AG08396 (cell line): ENCODE measurements at regions not wholly inside any gene's neighbourhood (a gene's known extent, or its start where the extent isn't known, plus 50 kb on each side); places are given as distances from the start of the nearest gene placed in this dataset.
A peak's percentile ranks its signal among the peaks of the same experiment; 100 is the strongest.
"Not testable (repeated sequence)": the region's sequence is repeated elsewhere in the genome, so short reads cannot be mapped to it uniquely, and the experiment has no call there.

ENCODE experiments used
- DNase-seq: peaks from one replicate; pipeline ENCODE4 v3.0.0; 2012; ENCODE audit warnings: low spot score, mixed read lengths

DNA sequence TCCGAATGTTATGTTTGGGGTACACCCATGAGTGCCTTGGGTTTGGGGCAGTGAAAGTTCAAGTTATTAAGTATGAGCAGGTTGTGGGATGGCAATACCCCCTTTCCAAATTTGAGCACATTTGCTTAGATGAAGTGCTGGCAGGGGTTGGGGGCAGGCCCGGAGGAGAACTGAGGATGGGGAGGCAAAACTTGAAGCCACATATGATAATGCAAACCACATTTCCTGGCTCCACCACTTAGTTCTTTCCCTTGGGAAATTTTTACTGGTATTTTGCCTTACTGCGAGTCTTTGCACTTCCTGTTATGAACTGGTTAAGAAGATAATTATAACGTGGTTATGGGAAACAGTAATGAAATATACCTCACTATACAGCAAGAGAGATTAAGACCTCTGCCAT is 336.0 kb upstream of the ONECUT1 start:
- no peak for DNase-seq

DNA sequence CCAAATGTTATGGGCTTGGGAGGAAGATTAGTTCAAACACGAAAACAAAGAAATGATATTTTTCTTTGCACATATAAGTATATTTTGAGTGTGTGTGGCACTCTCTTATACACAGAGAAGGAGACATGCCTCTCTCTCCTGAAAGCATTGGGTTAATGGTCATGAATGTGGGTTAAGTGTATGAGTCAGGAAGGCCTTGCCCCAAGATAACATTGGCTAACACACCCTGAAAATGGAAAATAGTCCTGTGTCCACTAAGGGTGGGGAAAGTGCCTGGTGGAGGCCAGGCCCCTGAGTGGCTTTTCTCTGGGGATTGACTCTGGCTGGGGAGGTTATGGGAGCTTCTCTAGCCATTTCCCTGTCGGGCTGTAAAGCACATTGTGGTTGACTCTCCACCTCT is 332.7 kb upstream of the ONECUT1 start:
- no peak for DNase-seq

DNA sequence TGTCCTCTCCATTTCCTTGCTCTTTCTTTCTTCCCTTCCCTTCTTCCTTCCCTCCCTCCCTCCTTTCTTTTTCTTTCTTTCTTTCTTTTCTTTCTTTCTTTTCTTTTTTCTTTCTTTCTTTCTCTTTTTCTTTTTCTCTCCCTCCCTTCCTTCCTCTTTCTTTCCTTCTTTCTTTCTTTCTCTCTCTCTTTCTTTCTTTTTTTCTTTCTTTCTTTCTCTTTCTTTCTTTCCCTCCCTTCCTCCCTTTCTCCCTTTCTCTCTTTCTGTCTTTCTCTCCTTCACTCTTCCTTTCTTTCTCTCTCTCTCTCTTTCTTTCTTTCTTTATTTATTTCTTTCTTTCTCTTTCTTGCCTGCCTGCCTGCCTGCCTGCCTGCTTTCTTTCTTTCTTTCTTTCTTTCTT is 326.8 kb upstream of the ONECUT1 start:
- not testable (repeated sequence) for DNase-seq

DNA sequence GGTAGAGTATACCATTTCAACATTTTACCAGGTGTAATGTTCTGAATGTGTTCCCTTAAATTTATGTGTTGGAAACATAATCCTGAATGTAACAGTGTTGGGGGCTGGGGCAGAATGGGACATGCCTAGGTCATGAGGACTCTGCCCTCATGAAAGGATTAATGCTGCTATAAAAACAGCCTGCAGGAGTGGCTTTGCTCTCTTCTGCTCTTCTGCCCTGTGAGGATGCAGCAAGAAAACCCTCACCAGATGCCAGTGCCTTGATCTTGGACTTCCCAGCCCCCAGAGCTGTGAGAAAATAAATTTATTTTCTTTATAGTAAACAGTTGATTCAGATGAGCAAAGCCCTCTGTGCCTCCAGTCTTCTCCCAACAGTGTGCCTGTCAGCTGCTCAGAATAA is 326.0 kb upstream of the ONECUT1 start:
- no peak for DNase-seq

DNA sequence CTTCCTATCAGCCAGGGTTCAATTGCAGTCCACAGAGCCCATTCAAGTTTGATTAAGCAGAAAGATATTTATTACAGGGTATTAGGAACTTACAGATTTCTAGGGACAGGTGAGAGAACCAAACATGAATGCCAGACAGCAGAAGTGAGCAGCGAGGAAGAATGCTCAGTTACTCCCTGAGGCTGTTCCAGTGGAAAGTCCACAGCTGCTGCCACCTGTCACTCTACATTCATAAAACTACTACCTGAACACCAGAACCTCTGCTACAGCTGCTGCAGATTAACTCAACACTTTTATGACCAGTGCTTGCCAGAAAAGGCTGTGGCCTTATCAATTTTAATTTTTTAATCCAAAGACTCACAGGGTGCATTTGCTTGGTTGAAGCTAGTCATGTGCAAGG is 325.4 kb upstream of the ONECUT1 start:
- DNase-seq, result no peak

DNA sequence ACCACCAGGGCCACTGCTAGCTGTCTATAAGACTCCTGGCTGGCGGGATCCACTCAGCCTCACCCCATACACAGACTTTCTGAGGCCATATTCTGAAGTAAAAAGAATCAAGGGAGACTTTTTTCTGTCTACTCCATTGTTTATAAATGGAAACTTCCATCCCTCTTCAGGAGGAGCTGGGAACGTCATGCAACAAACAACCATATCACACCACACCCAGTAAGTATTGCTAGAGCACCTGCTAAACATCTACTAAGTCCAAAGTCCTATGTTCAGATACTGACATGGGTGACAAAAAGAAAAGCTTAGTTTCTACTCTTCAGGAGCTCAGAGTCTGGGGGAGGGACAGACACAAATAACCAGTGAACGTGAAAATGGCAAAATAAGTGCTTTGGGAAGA is 324.8 kb upstream of the ONECUT1 start:
- no peak for DNase-seq

DNA sequence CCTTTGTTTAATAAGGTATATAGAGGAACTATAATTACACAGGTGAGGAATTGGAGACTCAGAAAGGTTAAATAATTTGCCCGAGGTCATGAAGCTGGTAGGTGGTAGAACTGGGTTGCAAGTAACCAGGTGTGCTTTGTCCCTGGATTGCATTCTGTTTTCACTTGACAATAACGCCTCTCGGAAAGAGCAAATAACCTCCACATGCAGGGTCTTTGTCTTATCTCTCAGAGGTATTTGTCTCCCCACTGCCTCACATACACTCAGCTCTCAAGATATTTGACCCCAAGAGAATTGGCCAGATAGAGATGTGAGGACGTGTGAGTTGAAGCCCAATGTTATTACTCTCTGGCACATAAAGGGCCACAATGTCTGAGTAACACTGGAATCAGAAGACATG is 320.9 kb upstream of the ONECUT1 start:
- DNase-seq, result no peak

DNA sequence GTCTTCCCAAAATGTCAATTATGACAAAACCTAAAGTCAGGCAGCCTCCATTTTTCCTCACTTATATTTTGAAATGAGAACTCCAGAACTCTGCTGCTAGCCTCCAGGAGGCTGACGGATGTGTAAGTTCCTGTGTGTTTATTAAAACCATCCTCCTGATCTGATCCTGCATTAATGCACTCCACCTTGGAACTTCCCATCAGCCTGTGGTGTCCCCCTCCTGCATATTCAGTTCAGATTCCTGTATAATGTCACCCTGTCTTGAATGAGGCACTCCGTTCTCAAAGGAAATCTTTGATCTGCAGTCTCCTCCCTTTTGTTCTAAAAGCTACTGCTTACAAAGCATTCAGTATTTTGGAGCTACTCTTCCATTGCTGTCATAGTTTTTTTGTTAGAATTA is 318.2 kb upstream of the ONECUT1 start:
- no peak for DNase-seq

DNA sequence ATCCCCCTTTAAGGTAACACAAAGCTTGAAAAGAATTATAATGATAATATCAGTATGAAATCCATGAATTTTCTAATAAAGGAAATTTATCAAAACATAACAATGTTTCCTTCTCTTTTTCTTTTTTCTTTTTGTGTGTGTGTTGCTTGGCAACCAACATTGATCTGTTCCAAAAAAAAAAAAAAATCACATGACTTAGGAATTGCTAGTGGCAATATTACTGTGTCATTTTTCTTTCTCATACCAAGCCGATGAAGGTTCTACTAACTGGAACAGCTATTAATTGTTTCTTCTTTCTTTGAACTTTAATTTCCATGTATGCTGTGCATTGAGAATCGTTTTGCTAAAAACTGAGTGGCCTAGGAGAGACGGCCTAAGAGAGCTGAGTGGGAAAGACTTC is 317.7 kb upstream of the ONECUT1 start:
- DNase-seq, result no peak

DNA sequence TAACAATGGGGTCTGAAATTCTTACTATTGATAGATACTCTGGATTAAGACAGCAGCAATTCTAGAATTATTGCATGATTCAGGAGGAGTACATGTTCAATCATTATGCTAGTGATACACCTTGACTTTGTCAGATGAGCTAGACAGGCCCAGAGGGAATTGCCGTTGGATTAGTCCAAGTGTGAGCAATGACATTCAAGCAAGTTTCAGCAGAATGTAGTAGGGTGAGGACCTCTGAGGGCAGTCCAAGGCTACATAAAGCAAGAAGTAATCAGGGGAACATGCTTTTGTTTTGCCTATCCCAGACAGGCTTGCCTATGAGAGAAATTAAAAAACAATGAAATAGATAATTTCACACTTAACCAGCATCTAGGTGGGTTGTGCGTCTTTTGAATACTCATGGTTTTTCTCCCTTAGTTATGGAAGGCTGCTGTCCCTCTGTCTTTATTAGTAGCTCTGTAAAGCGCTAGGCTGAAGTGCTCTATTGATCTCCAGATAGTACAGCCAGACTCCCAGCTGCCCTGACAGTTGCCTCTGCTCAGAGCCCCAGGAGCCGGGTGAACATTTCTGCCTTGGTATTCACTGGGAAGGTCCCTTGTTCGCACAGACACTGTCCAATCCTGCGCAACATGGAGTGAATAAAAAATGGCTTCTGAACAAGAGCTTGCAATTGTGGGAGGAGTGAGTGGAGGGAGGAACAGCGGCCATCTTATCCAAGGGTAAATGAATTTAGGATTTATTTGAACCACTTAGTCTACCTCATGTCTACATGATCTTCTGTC is 316.6 kb upstream of the ONECUT1 start:
- no peak for DNase-seq

DNA sequence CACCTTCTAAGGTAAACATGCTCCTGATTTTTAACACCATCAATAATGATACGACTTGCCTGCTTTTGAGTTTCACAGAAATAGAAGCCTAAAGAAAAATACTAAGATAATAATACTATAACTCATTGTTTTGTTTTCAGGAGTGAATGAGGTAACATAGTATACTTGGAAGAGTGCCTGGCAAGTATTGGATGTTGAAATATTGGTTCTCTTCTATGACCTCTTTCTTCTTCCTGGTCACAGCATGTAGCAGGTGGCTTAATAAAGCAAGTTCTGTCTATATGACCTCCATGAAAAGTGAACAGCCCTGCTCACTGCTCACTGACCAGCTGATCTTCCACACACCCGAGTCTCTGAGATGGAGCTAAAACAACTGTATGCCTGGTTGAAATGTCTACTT is 312.3 kb upstream of the ONECUT1 start:
- no peak for DNase-seq

DNA sequence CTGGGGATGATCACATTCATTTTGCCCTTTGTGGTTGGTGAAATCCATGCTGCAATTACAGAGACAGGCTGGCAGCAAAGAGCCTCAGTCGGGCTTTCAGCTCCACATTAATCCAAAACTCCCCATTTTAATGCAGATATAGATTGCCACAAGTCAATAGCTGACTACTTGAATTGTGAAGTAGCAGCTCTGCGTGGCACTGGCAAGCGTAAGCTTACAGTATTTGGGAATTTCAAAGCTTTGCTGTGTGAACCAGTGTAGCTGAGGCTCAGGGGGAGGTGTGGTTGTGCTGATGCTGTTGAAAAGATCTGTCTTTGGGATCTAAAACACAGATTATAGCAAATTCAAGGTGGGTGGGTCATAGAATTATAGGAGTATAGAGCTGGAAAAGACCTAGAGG is 290.3 kb upstream of the ONECUT1 start:
- no peak for DNase-seq

DNA sequence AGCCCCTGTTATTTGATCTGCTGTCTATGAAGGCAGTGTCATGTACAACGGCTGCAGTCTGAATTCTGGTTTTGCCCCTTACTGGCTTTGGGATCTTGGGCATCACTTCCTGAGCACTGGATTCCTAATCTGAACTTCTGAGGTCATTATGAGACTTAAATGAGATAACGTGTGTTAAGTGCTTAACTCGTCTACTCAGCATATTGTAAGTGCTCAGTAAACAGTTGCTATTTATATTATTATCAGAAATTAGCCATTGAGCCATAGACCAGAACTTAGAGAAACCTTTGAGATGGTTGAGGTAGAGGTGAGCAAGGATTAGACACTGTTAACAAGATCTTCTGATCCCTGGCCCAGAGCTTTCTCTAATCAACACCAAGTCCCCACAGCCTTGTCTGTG is 284.1 kb upstream of the ONECUT1 start:
- DNase-seq, result no peak

DNA sequence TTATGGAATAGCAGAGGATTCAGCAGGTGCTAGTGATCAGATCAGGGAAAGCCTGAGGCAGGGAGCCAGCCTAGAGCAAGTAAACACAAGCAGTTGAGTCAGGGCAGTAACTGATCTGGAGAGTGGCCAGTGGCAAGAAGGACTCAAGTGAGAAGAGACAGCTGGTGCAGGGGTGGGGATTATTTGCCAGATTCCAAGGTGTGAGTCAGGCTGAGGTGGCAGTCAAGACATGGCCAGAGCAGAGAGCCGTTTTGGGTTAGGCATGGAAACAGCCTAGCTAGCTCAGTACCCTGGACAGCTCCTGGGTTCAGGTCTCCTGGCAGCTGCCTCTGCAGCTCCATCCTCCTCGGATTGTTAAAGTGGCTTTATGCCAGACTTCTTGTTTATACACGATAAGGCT is 281.9 kb upstream of the ONECUT1 start:
- DNase-seq, result peak; percentile 8

DNA sequence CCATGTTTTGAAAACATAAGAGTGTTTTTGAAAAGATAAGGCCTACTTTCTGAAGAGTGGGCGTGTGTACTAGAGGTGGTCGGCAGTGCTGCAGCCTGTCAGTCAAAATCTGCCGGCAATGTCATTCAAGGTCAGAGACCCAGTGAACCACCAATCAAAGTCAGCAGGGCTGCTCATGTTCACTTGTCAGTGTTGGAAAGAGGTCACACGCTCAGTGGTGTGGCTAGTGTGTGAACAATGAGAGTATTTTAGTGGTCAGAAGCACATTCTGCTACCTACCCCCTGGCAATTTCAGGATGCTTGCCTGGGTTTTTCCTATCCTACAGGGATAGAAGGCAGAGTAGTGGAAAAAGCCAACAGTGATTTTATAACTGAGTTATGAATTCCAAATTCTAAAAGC is 278.5 kb upstream of the ONECUT1 start:
- no peak for DNase-seq

DNA sequence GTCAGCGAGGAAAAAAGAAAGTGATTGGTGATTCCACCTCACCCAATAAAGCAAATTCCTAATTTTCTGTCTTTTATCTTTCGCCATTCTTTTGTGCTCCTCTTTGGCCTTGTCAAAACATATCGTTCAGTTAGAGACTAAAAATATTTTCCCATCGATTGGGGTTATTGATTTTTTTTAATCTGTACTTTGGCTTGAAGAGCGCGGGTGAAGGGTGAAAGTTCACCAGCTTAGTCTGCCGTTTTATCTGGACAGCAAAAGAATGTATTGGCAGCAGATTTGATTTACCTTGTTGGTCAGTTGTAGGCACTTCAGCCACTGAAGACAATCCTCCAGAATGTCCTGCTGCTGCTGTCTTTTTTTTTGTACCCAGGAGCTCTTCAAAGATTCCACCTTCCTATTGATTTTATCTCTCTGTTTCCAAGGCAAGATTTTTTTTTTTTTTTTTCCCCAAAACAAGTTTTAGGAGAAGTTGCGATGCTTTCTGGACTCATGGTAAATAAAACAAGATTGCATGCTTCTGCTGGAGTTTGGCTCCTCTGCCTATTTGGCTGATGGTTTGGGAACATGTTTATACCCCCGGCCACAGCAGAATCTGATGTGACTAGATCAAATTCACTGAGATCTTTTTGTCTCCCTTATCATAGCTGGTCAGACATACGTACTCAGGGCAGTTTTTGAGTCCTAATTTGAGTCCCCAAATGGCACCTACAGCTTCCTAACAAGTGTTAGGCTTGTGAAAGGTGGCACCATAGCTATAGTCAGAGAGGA is 269.3 kb upstream of the ONECUT1 start:
- DNase-seq, result no peak

DNA sequence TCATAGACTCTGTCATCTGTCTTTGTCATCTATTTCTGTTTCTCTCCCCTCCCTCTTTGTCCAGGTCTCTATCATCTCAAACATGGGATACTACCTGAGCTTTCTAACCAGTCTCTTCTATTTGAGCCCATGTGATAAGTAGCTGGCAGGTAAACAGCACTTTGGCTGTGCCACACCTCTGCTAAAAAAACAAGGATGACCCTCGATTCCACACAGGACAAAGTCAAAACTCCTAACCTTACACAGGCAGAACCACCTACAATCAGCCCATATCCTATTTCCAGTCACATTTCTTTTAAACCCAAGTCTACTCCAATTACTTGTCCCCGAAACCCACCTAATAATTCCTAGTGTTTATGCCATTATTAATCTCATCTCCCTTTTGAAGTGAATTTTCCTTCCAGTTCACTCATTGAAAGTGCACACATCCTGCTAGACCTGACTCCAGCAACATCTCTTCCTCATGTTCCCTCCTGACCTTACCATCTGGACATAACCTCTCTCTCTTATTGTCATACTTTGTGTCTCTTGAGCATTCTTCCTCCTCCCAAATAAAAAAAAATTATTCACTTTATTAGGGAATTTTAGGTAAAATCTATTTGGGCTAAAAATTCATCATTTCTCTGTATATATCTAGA is 256.1 kb upstream of the ONECUT1 start:
- no peak for DNase-seq

DNA sequence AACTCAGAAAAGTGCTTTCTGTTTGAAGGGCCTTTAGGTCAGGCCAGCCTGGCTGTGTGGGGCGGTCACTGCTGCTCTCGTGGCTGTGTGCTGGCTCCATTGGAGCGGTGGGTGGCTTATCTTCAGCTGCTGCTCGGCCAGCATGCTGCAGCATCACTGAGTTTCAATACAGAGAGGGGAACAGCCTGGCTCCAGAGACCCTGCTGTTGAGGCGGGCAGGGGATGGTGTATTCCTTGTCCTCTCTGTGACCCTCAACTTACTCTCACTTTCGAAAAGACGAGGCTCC is 248.5 kb upstream of the ONECUT1 start:
- no peak for DNase-seq

DNA sequence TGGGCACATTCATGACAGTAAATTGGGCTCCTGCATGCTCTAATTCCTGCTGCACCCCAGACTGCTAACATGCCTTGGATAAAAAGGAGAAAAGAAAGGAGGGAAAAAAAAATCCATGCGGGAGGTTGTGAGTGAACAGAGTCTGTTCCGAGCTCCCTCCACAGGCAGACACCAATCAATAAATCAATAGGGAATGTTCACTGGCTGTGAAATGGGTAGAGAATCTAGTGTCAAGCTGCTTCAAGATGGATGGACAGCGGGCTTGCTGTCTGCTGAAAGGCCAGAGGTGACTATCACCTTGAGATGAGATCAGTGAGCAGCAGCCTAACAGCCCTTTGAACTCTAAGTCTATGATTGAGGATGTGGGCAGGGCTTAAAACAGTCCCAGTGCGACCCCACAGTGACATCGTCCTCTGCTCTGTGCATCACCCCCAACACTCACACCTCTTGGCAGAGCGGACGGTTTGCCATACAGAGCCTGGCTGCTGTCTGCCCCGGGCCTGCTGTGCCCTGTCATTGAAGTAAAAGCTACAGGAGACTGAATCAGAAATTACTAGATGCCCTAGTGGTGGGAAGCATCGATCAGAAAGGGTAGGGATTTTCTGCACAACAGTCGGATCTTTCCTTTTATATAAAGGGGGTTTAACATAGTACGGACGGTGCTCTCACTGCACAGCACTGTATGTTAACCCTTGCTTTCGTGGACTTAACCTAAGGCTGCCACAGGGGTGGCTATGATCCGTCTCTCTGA is 247.9 kb upstream of the ONECUT1 start:
- DNase-seq, result no peak

DNA sequence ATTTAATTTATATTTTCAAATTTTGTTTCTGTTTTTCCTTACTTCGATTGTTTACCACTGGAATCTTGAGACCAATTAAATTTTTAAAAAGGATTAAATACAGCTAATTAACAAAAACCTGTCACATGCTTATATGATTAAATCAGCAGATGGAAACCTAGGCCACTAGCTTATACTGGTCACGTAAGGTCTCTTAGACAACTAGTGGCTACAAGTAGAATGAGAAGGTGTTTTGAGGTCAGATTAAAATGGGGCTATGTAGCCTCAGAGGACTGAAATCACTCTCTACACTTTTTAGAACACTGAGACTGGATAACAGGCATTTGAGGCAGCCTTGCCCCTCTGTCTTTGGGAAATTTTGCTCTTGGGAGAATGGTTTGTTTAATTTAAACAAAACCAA is 246.5 kb upstream of the ONECUT1 start:
- no peak for DNase-seq

DNA sequence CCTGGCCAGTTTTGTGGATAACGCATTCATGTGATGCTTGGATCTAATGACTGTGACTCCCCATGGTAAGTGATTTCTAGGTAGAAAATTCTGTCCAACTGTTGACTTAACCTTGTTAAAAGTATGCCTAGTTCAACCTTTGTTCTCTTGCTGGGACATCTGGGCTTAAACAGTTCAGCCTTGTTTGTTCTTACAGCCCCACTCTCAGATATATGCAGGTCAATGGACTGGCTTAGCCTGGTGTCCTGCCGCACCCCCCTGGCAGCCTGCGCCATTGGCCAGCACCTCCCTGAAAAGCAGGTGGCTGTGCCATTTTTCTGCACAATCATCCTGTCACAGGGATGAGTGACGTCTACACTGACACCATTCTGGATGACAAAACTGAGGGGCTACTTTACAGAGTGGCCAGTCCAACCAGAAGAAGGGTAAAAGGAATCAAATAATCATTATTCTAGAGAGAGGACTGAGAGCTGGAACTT is 244.7 kb upstream of the ONECUT1 start:
- no peak for DNase-seq

DNA sequence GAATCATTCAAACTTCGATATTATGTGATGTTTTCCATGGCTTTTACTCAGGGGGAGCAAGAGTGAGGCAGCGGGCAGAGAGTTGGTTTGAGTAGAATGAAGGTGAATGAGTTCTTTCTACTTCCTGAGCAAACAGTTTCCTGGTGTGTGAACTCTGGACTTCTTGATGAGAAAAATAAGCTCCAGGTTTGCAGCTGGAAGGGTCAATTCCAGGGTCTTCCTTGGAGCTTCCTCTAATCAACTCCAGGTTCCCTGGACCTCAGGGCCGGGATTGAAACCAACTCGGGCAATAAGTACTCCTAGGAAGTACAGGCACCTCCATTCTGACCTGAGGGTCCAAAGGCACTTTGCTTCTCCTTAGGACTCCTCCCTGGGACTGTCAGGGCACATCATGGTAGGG is 243.6 kb upstream of the ONECUT1 start:
- DNase-seq, result no peak

DNA sequence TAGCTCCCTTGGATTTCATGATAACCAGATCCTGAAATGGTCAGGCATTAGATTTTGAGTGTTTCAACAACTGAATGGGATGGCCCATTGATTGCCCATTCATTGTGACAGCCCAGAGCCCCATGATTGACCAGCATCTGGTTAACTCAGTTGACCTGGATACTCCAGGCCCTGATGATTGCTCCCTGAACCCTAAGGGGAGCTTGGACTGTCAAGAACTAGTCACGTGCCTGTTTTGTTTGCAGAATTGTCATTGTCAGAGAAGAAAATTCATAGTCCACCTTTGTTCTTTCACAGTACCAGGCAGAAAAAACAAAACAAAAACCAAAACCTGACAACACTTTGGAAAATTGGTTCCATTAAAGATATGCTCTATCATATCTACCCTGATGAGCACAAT is 241.3 kb upstream of the ONECUT1 start:
- no peak for DNase-seq
